ENCODE measurements at regions not wholly inside any gene's neighbourhood (a gene's known extent, or its start where the extent isn't known, plus 50 kb on each side); places are given as distances from the start of the nearest gene placed in this dataset.
"Not testable (repeated sequence)": the region's sequence is repeated elsewhere in the genome, so short reads cannot be mapped to it uniquely, and the experiment has no call there.

GRCh38 chr6:43887906-43888683, 118.1 kb downstream of the VEGFA start:
- DNase-seq (ENCODE audit: low spot score), result no peak
- no peak for FAIRE-seq

- FAIRE-seq (no peak), DNase-seq (ENCODE audit: low spot score) (no peak)
Observed at GRCh38 chr6:43887340-43887858, 117.4 kb downstream of the VEGFA start.

- FAIRE-seq (no peak), DNase-seq (ENCODE audit: low spot score) (no peak)
Observed at GRCh38 chr6:43886717-43887339, 116.8 kb downstream of the VEGFA start.

- DNase-seq (ENCODE audit: low spot score) (no peak), FAIRE-seq (no peak)
Observed at GRCh38 chr6:43886067-43886461, 116.1 kb downstream of the VEGFA start.

GRCh38 chr6:43885399-43886066, 115.5 kb downstream of the VEGFA start:
- FAIRE-seq, result no peak
- DNase-seq (ENCODE audit: low spot score), result no peak

GRCh38 chr6:43884652-43885022, 114.6 kb downstream of the VEGFA start:
- no peak for DNase-seq (ENCODE audit: low spot score)
- FAIRE-seq, result no peak

GRCh38 chr6:43883847-43884651, 114.0 kb downstream of the VEGFA start:
- FAIRE-seq (no peak), DNase-seq (ENCODE audit: low spot score) (no peak)

GRCh38 chr6:43882690-43883448, 112.9 kb downstream of the VEGFA start:
- not testable (repeated sequence) for FAIRE-seq; DNase-seq (ENCODE audit: low spot score)

- no peak for DNase-seq (ENCODE audit: low spot score)
- no peak for FAIRE-seq
Observed at GRCh38 chr6:43880236-43881137, 110.5 kb downstream of the VEGFA start.

- DNase-seq (ENCODE audit: low spot score) (no peak), FAIRE-seq (no peak)
Observed at GRCh38 chr6:43879722-43880121, 109.7 kb downstream of the VEGFA start.

- FAIRE-seq, result no peak
Observed at GRCh38 chr6:43878823-43879495, 108.9 kb downstream of the VEGFA start.

GRCh38 chr6:43878127-43878634, 108.2 kb downstream of the VEGFA start:
- FAIRE-seq, result no peak
- no peak for DNase-seq (ENCODE audit: low spot score)

More at GRCh38 chr6:43878823-43879495, 108.9 kb downstream of the VEGFA start:
- no peak for DNase-seq (ENCODE audit: low spot score)

- no peak for FAIRE-seq
- no peak for DNase-seq (ENCODE audit: low spot score)
Observed at GRCh38 chr6:43877463-43878126, 107.6 kb downstream of the VEGFA start.

GRCh38 chr6:43877036-43877435, 107.0 kb downstream of the VEGFA start:
- no peak for FAIRE-seq
- DNase-seq (ENCODE audit: low spot score), result no peak

GRCh38 chr6:43876602-43877001, 106.6 kb downstream of the VEGFA start:
- FAIRE-seq (no peak), DNase-seq (ENCODE audit: low spot score) (no peak)

GRCh38 chr6:43875849-43876572, 106.0 kb downstream of the VEGFA start:
- DNase-seq (ENCODE audit: low spot score), result no peak
- no peak for FAIRE-seq

GRCh38 chr6:43874814-43875590, 105.0 kb downstream of the VEGFA start:
- DNase-seq (ENCODE audit: low spot score) (no peak), FAIRE-seq (no peak)

All from urothelium cell line (cell line).